ENCODE measurements at regions not wholly inside any gene's neighbourhood (a gene's known extent, or its start where the extent isn't known, plus 50 kb on each side); places are given as distances from the start of the nearest gene placed in this dataset.

DNA sequence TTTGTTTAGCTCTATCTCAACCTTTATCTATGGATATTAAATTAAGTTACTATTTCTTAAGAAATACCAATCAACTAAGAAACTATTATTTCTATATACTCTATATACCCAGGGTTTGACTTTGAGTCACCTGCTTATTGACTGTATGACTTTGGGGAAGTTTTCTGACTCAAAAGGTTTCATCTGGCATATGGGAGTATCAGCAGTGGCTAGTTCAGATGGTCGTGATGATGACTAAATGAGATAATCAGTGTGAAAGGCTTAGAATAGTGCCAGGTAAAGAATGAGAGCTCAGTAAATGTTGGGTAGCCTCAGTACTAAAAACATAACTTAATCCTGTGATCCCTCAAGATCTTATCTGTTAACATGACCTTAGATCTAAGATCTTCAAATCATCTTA, 179.7 kb upstream of the ISL1 start:
- TF ChIP-seq SPI1 (IDR thresholded peaks at IDR 0.05; ENCODE audit: borderline replicate concordance, low read depth) (no peak), POLR2AphosphoS5 (IDR thresholded peaks at IDR 0.05; ENCODE audit: low read depth) (no peak), GABPA (IDR thresholded peaks at IDR 0.05; ENCODE audit: low read depth) (no peak)
- TF ChIP-seq, protein P1, sequence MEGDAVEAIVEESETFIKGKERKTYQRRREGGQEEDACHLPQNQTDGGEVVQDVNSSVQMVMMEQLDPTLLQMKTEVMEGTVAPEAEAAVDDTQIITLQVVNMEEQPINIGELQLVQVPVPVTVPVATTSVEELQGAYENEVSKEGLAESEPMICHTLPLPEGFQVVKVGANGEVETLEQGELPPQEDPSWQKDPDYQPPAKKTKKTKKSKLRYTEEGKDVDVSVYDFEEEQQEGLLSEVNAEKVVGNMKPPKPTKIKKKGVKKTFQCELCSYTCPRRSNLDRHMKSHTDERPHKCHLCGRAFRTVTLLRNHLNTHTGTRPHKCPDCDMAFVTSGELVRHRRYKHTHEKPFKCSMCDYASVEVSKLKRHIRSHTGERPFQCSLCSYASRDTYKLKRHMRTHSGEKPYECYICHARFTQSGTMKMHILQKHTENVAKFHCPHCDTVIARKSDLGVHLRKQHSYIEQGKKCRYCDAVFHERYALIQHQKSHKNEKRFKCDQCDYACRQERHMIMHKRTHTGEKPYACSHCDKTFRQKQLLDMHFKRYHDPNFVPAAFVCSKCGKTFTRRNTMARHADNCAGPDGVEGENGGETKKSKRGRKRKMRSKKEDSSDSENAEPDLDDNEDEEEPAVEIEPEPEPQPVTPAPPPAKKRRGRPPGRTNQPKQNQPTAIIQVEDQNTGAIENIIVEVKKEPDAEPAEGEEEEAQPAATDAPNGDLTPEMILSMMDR (IDR thresholded peaks at IDR 0.05; ENCODE audit: insufficient read depth, low read length), result no peak
- TF ChIP-seq, protein P2, sequence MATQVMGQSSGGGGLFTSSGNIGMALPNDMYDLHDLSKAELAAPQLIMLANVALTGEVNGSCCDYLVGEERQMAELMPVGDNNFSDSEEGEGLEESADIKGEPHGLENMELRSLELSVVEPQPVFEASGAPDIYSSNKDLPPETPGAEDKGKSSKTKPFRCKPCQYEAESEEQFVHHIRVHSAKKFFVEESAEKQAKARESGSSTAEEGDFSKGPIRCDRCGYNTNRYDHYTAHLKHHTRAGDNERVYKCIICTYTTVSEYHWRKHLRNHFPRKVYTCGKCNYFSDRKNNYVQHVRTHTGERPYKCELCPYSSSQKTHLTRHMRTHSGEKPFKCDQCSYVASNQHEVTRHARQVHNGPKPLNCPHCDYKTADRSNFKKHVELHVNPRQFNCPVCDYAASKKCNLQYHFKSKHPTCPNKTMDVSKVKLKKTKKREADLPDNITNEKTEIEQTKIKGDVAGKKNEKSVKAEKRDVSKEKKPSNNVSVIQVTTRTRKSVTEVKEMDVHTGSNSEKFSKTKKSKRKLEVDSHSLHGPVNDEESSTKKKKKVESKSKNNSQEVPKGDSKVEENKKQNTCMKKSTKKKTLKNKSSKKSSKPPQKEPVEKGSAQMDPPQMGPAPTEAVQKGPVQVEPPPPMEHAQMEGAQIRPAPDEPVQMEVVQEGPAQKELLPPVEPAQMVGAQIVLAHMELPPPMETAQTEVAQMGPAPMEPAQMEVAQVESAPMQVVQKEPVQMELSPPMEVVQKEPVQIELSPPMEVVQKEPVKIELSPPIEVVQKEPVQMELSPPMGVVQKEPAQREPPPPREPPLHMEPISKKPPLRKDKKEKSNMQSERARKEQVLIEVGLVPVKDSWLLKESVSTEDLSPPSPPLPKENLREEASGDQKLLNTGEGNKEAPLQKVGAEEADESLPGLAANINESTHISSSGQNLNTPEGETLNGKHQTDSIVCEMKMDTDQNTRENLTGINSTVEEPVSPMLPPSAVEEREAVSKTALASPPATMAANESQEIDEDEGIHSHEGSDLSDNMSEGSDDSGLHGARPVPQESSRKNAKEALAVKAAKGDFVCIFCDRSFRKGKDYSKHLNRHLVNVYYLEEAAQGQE (IDR thresholded peaks at IDR 0.05; ENCODE audit: insufficient replicate concordance, low read depth), result no peak
- DNase-seq (ENCODE audit: low read depth in 1 of 2, low spot score in 1 of 2), result no peak
- H3K27ac ChIP-seq (replicated peaks), result no peak overlapping the region

DNA sequence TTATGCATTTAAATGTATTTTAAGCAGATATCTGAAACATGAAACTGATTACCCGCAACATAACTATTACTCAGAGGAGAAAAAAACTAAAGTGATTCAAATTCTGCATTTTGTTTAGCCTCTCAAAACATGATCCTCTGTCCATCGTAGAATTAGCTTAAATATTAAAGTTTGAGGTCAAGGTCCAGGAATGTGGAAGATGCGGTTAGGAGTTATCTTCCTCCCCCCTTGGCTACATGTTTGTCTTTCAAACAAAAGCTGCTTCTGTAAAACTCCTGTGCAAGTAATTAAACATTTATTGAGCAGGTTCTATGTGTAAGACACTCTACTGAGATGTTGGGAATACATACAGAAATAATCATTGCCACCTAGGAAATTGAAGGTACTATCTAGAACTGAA, 175.0 kb upstream of the ISL1 start:
- Histone ChIP-seq H3K4me3 (replicated peaks; ENCODE audit: insufficient read depth, low read length) (no peak overlapping the region), H3K27me3 (ENCODE audit: insufficient read depth, poor library complexity, severe bottlenecking) (no peaks in the 10 kb centered on the region), H3K27ac (replicated peaks) (no peak overlapping the region)
- DNase-seq (ENCODE audit: low read depth in 1 of 2, low spot score in 1 of 2), result no peak
- TF ChIP-seq SPI1 (IDR thresholded peaks at IDR 0.05; ENCODE audit: borderline replicate concordance, low read depth) (no peak), GABPA (IDR thresholded peaks at IDR 0.05; ENCODE audit: low read depth) (no peak), POLR2AphosphoS5 (IDR thresholded peaks at IDR 0.05; ENCODE audit: low read depth) (no peak)
- TF ChIP-seq, protein P2 (IDR thresholded peaks at IDR 0.05; ENCODE audit: insufficient replicate concordance, low read depth), result no peak
- TF ChIP-seq, protein P1 (IDR thresholded peaks at IDR 0.05; ENCODE audit: insufficient read depth, low read length), result no peak

More for the DNA sequence above, 179.7 kb upstream of the ISL1 start:
- no peaks in the 10 kb centered on the region for H3K27me3 ChIP-seq (ENCODE audit: insufficient read depth, poor library complexity, severe bottlenecking)
- H3K4me3 ChIP-seq (replicated peaks; ENCODE audit: insufficient read depth, low read length), result no peak overlapping the region

DNA sequence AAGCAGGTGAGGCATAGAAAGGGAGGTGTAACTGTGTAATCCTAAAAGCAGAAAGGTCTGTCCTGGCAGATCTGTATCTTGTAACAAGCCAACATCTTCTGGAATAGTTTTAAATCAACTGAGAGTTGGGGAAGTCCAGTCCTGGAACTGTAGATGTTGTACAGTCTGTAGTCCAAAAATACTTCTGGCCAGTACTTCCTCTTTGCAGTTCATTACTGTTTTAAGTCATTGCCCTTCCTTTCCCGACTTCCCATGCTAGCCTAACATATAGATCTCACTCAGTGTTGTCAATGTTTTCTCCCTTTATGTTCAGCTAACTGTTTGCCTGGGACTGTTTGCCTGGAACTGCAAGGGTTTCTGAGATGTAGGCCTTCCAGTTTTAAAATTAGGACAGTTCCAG, 168.5 kb upstream of the ISL1 start:
- H3K27me3 ChIP-seq (ENCODE audit: insufficient read depth, poor library complexity, severe bottlenecking), result no peaks in the 10 kb centered on the region
- no peak overlapping the region for H3K27ac ChIP-seq (replicated peaks)
- TF ChIP-seq, protein P2 (IDR thresholded peaks at IDR 0.05; ENCODE audit: insufficient replicate concordance, low read depth), result no peak
- TF ChIP-seq GABPA (IDR thresholded peaks at IDR 0.05; ENCODE audit: low read depth), result no peak
- no peak for TF ChIP-seq SPI1 (IDR thresholded peaks at IDR 0.05; ENCODE audit: borderline replicate concordance, low read depth)
- TF ChIP-seq, protein P1 (IDR thresholded peaks at IDR 0.05; ENCODE audit: insufficient read depth, low read length), result no peak
- TF ChIP-seq POLR2AphosphoS5 (IDR thresholded peaks at IDR 0.05; ENCODE audit: low read depth), result no peak
- H3K4me3 ChIP-seq (replicated peaks; ENCODE audit: insufficient read depth, low read length), result no peak overlapping the region
- no peak for DNase-seq (ENCODE audit: low read depth in 1 of 2, low spot score in 1 of 2)
